ENCODE measurements at regions not wholly inside any gene's neighbourhood (a gene's known extent, or its start where the extent isn't known, plus 50 kb on each side); places are given as distances from the start of the nearest gene placed in this dataset.

DNA sequence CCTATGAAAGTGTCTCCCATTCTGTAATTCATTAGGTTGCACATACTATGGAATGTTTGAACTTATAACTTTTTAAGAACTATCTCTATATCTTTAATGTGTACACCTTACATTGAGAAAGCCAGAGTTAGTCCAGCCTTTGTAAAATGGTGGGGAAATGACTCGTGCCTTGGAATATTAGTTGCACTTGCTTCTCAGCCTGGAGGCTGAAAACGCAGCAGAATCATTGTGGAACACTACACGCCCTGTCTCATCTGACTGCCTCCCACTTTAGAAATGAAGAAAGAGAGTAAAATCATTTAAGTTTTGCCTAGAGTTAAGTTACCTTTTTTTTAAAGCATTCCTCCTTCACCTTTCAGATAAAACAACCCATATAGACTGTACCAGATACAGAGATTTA lies 90.7 kb upstream of the WSB1 start:
- Histone ChIP-seq H3K4me3 (ENCODE audit: low read length) (no peak overlapping the region), H3K36me3 (ENCODE audit: insufficient read depth, low read length) (no peaks in the 10 kb centered on the region), H3K9me3 (ENCODE audit: low read length) (peaks cover 3% of the 10 kb centered on the region)

DNA sequence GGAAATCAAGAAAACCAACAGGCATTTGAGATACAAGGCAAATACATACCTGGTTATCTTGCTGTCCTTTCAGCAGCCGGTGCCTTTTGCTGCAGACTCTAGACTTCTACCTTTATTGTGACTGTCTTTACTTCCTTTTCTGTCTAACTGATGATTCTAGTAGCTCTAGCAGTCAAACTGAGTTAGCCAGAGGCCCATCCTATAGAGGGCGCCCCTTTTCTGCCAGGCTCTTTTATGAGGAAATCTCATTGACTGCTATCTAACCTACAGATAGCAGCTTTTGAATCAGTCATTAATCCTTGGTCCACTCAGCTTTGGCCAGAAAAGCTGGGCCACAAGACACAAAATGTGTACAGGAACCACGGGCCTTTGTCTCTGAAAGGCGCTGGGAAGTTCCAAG lies 87.5 kb upstream of the WSB1 start:
- Histone ChIP-seq H3K9me2 (ENCODE audit: insufficient read depth, low read length) (no peaks in the 10 kb centered on the region), H3K4me2 (ENCODE audit: low read length) (no peak overlapping the region), H3K9me3 (ENCODE audit: low read length) (peaks cover 3% of the 10 kb centered on the region), H3K79me2 (replicated peaks; ENCODE audit: insufficient read depth, low read length) (no peaks in the 10 kb centered on the region), H3K27ac (ENCODE audit: low read length) (no peak overlapping the region), H4K20me1 (ENCODE audit: insufficient read depth) (no peaks in the 10 kb centered on the region), H3K36me3 (ENCODE audit: insufficient read depth, low read length) (no peaks in the 10 kb centered on the region), H3K27me3 (ENCODE audit: insufficient read depth, low read depth, low read length) (no peaks in the 10 kb centered on the region), H3K4me3 (ENCODE audit: low read length) (no peak overlapping the region), H2AFZ (ENCODE audit: low read depth, low read length) (no peak overlapping the region), H3K9ac (ENCODE audit: low read length) (no peak overlapping the region), H3F3A (ENCODE audit: insufficient read depth, low read length, poor library complexity, severe bottlenecking) (no peaks in the 10 kb centered on the region)
- TF ChIP-seq EP300 (conservative IDR thresholded peaks at IDR 0.05; ENCODE audit: poor library complexity, severe bottlenecking) = no peak
- TF ChIP-seq, protein P1, sequence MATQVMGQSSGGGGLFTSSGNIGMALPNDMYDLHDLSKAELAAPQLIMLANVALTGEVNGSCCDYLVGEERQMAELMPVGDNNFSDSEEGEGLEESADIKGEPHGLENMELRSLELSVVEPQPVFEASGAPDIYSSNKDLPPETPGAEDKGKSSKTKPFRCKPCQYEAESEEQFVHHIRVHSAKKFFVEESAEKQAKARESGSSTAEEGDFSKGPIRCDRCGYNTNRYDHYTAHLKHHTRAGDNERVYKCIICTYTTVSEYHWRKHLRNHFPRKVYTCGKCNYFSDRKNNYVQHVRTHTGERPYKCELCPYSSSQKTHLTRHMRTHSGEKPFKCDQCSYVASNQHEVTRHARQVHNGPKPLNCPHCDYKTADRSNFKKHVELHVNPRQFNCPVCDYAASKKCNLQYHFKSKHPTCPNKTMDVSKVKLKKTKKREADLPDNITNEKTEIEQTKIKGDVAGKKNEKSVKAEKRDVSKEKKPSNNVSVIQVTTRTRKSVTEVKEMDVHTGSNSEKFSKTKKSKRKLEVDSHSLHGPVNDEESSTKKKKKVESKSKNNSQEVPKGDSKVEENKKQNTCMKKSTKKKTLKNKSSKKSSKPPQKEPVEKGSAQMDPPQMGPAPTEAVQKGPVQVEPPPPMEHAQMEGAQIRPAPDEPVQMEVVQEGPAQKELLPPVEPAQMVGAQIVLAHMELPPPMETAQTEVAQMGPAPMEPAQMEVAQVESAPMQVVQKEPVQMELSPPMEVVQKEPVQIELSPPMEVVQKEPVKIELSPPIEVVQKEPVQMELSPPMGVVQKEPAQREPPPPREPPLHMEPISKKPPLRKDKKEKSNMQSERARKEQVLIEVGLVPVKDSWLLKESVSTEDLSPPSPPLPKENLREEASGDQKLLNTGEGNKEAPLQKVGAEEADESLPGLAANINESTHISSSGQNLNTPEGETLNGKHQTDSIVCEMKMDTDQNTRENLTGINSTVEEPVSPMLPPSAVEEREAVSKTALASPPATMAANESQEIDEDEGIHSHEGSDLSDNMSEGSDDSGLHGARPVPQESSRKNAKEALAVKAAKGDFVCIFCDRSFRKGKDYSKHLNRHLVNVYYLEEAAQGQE (IDR thresholded peaks at IDR 0.05; ENCODE audit: borderline replicate concordance) = no peak
- TF ChIP-seq SMC3 (conservative IDR thresholded peaks at IDR 0.05; ENCODE audit: poor library complexity) = no peak
- TF ChIP-seq TAF1 (IDR thresholded peaks at IDR 0.05; ENCODE audit: low read depth) = no peak
- TF ChIP-seq MXI1 (conservative IDR thresholded peaks at IDR 0.05; ENCODE audit: poor library complexity, severe bottlenecking) = no peak
- no peak for TF ChIP-seq POLR2AphosphoS5 (IDR thresholded peaks at IDR 0.05)
- TF ChIP-seq, protein P2, sequence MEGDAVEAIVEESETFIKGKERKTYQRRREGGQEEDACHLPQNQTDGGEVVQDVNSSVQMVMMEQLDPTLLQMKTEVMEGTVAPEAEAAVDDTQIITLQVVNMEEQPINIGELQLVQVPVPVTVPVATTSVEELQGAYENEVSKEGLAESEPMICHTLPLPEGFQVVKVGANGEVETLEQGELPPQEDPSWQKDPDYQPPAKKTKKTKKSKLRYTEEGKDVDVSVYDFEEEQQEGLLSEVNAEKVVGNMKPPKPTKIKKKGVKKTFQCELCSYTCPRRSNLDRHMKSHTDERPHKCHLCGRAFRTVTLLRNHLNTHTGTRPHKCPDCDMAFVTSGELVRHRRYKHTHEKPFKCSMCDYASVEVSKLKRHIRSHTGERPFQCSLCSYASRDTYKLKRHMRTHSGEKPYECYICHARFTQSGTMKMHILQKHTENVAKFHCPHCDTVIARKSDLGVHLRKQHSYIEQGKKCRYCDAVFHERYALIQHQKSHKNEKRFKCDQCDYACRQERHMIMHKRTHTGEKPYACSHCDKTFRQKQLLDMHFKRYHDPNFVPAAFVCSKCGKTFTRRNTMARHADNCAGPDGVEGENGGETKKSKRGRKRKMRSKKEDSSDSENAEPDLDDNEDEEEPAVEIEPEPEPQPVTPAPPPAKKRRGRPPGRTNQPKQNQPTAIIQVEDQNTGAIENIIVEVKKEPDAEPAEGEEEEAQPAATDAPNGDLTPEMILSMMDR (IDR thresholded peaks at IDR 0.05; ENCODE audit: poor library complexity, severe bottlenecking) = no peak
- no peak for TF ChIP-seq RAD21 (conservative IDR thresholded peaks at IDR 0.05)
- no peak for TF ChIP-seq EZH2 (IDR thresholded peaks at IDR 0.05; ENCODE audit: borderline replicate concordance, insufficient read depth, low read length, poor library complexity, severe bottlenecking)

More for the DNA sequence above, 90.7 kb upstream of the WSB1 start:
- H3F3A ChIP-seq (ENCODE audit: insufficient read depth, low read length, poor library complexity, severe bottlenecking) = no peaks in the 10 kb centered on the region
- H3K9me2 ChIP-seq (ENCODE audit: insufficient read depth, low read length) = no peaks in the 10 kb centered on the region
- H2AFZ ChIP-seq (ENCODE audit: low read depth, low read length) = no peak overlapping the region
- H4K20me1 ChIP-seq (ENCODE audit: insufficient read depth) = no peaks in the 10 kb centered on the region
- H3K27me3 ChIP-seq (ENCODE audit: insufficient read depth, low read depth, low read length) = no peaks in the 10 kb centered on the region
- H3K27ac ChIP-seq (ENCODE audit: low read length) = no peak overlapping the region
- no peak for TF ChIP-seq RAD21 (conservative IDR thresholded peaks at IDR 0.05)
- TF ChIP-seq, protein P2 (IDR thresholded peaks at IDR 0.05; ENCODE audit: poor library complexity, severe bottlenecking) = no peak
- no peak for TF ChIP-seq SMC3 (conservative IDR thresholded peaks at IDR 0.05; ENCODE audit: poor library complexity)
- no peak for TF ChIP-seq POLR2AphosphoS5 (IDR thresholded peaks at IDR 0.05)
- TF ChIP-seq EP300 (conservative IDR thresholded peaks at IDR 0.05; ENCODE audit: poor library complexity, severe bottlenecking) = no peak
- no peak for TF ChIP-seq MXI1 (conservative IDR thresholded peaks at IDR 0.05; ENCODE audit: poor library complexity, severe bottlenecking)
- TF ChIP-seq, protein P1 (IDR thresholded peaks at IDR 0.05; ENCODE audit: borderline replicate concordance) = no peak
- no peak for TF ChIP-seq EZH2 (IDR thresholded peaks at IDR 0.05; ENCODE audit: borderline replicate concordance, insufficient read depth, low read length, poor library complexity, severe bottlenecking)
- no peak for TF ChIP-seq TAF1 (IDR thresholded peaks at IDR 0.05; ENCODE audit: low read depth)
- H3K9ac ChIP-seq (ENCODE audit: low read length) = no peak overlapping the region
- no peak overlapping the region for H3K4me2 ChIP-seq (ENCODE audit: low read length)
- H3K79me2 ChIP-seq (replicated peaks; ENCODE audit: insufficient read depth, low read length) = no peaks in the 10 kb centered on the region

All from neural cell (in vitro differentiated cells).